K562 (cell line): ENCODE measurements at regions not wholly inside any gene's neighbourhood (a gene's known extent, or its start where the extent isn't known, plus 50 kb on each side); places are given as distances from the start of the nearest gene placed in this dataset.

ENCODE experiments used
- ATAC-seq: fragments of 200-7000 bp; cut with Tn5 transposase; 3 replicates; pipeline ENCODE4 v1.9.1; 2020; ENCODE audit warnings: moderate library complexity
- BruUV-seq: library from RNA; stranded (reverse); fragments of 400-500 nt; replicated peaks from 2 replicates; lab custom pipeline; 2021; lab: Mats Ljungman, UMichigan
- CTCF ChIA-PET: fragments of 300-600 bp; formaldehyde crosslinking; extraction: SDS; loops from one replicate; lab custom pipeline; 2021; ENCODE audit warnings: low intra/inter-chr PET ratio; lab: Yijun Ruan, JAX
- POLR2A ChIA-PET: fragments of 300-600, 350-650 bp; sonication (Branson Sonifier 250); formaldehyde crosslinking; extraction: SDS; loops from one replicate; lab custom pipeline; 2021; ENCODE audit warnings: antibody characterized with exemption, inconsistent platforms; lab: Yijun Ruan, JAX
- DNase-seq, 4 experiments: peaks; one replicate each; pipeline versions ENCODE4 v3.0.0 to v3.0.0-alpha.2; 2011 to 2018; ENCODE audit warnings: low spot score in 3 of 4, mixed read lengths in 3 of 4; ENCODE audit errors: extremely low read depth in 1 of 4
- FAIRE-seq: peaks from 2 replicates; lab custom pipeline; 2011; peaks lifted over from hg19 to GRCh38; lab: Jason Lieb, UNC
- H2AFZ ChIP-seq: 2 replicates; pipeline ENCODE4 v1.6.0; 2011; ENCODE audit warnings: low read depth, low read length, control low read depth, inconsistent platforms
- H3K27ac ChIP-seq: fragments of 200-600 bp; 3 replicates; pipeline ENCODE4 v1.8.0; 2011; ENCODE audit warnings: low read depth, mild to moderate bottlenecking, control low read depth, inconsistent platforms, low read length, moderate library complexity, mixed read lengths; ENCODE audit errors: extremely low read depth
- H3K27me3 ChIP-seq, 2 experiments: fragments of 300-600 bp in 1 of 2; 2 replicates in 1 of 2; 3 replicates in 1 of 2; pipeline versions ENCODE4 v1.6.0 to v1.8.0; 2011; ENCODE audit warnings: inconsistent platforms in 2 of 2, low read length in 2 of 2, mild to moderate bottlenecking in 1 of 2, mixed read lengths in 1 of 2, moderate library complexity in 1 of 2; ENCODE audit not compliant: control insufficient read depth in 2 of 2, insufficient read depth in 2 of 2
- H3K36me3 ChIP-seq: fragments of 300-600 bp; 3 replicates; pipeline ENCODE4 v1.8.0; 2011; ENCODE audit warnings: mild to moderate bottlenecking, low read length, inconsistent platforms; ENCODE audit not compliant: control insufficient read depth, insufficient read depth
- H3K4me1 ChIP-seq, 2 experiments: fragments of 200-600 bp in 1 of 2; replicated peaks in 1 of 2; 2 replicates in 1 of 2; 3 replicates in 1 of 2; pipeline versions ENCODE4 v1.5.1 to v1.8.0; 2011; ENCODE audit warnings: inconsistent platforms in 2 of 2, low read length in 2 of 2, mild to moderate bottlenecking in 1 of 2, mixed read lengths in 1 of 2, moderate library complexity in 1 of 2; ENCODE audit not compliant: control insufficient read depth in 2 of 2, insufficient read depth in 2 of 2
- H3K4me2 ChIP-seq: 2 replicates; pipeline ENCODE4 v1.6.1; 2011; ENCODE audit warnings: low read length, control low read depth, inconsistent platforms, mixed read lengths; ENCODE audit not compliant: insufficient read depth
- H3K4me3 ChIP-seq: fragments of 200-600 bp; sonication (generic), shearing (Covaris generic); 2 replicates; pipeline ENCODE4 v1.5.1; 2016; ENCODE audit warnings: control low read depth, inconsistent platforms
- H3K79me2 ChIP-seq: fragments of 200-600 bp; 3 replicates; pipeline ENCODE4 v1.8.0; 2011; ENCODE audit warnings: low read length, inconsistent platforms; ENCODE audit not compliant: control insufficient read depth, insufficient read depth
- H3K9ac ChIP-seq, 2 experiments: 2 replicates each; pipeline versions ENCODE4 v1.6.0 to v1.6.1; 2011; ENCODE audit warnings: low read depth in 2 of 2, low read length in 2 of 2, control low read depth in 1 of 2, inconsistent platforms in 1 of 2, mild to moderate bottlenecking in 1 of 2, mixed read lengths in 1 of 2; ENCODE audit not compliant: insufficient read depth in 1 of 2
- H3K9me1 ChIP-seq: one replicate; pipeline ENCODE4 v1.6.0; 2011; ENCODE audit warnings: inconsistent platforms, mild to moderate bottlenecking, low read length, moderate library complexity; ENCODE audit not compliant: control insufficient read depth, insufficient read depth
- H3K9me3 ChIP-seq: replicated peaks from 2 replicates; pipeline ENCODE4 v1.5.1; 2011; ENCODE audit warnings: low read depth, low read length, inconsistent platforms; ENCODE audit not compliant: control insufficient read depth, insufficient read depth
- H4K20me1 ChIP-seq: replicated peaks from 2 replicates; pipeline ENCODE4 v1.6.1; 2011; ENCODE audit warnings: low read length, inconsistent platforms, mixed read lengths; ENCODE audit not compliant: control insufficient read depth, insufficient read depth
- ARHGAP35 ChIP-seq: fragments of 450-650 bp; IDR thresholded peaks from 2 replicates; pipeline ENCODE4 v1.6.1; 2018; ENCODE audit not compliant: partially characterized antibody
- CBFA2T2 ChIP-seq: fragments of 450-650 bp; conservative IDR thresholded peaks from 2 replicates; pipeline ENCODE4 v1.6.1; 2017; ENCODE audit warnings: mild to moderate bottlenecking
- HBP1 ChIP-seq: fragments of 450-650 bp; formaldehyde crosslinking; IDR thresholded peaks from 2 replicates; pipeline ENCODE4 v1.4.0; 2022; ENCODE audit warnings: missing genetic modification characterization
- OTX1 ChIP-seq: fragments of 450-650 bp; formaldehyde crosslinking; IDR thresholded peaks from 2 replicates; pipeline ENCODE4 v1.4.0; 2022; ENCODE audit warnings: mild to moderate bottlenecking
- ZBTB34 ChIP-seq: fragments of 250-450 bp; sonication (Bioruptor Pico); IDR thresholded peaks from 2 replicates; pipeline ENCODE4 v1.8.0; 2021; ENCODE audit warnings: mild to moderate bottlenecking, moderate library complexity
- ZC3H8 ChIP-seq: fragments of 450-650 bp; IDR thresholded peaks from 2 replicates; pipeline ENCODE4 v1.6.1; 2017
- WGBS: fragments of 100-300 bp; shearing (Covaris generic); methylation state at CpG from one replicate; pipeline ENCODE4 v1.1.6; 2016; ENCODE audit warnings: low coverage, mixed read lengths; ENCODE audit not compliant: insufficient coverage; ENCODE audit errors: missing lambda C conversion rate; 5-methylcytosine and 5-hydroxymethylcytosine counted together
- in situ Hi-C: fragments of 300-500 bp; cut with MboI; formaldehyde crosslinking; loops from 4 replicates; pipeline ENCODE4 v1.15.0; 2018; ENCODE audit warnings: inconsistent platforms, mixed read lengths
- intact Hi-C: fragments of 100-400 bp; cut with micrococcal nuclease; formaldehyde crosslinking; loops from 2 replicates; pipeline ENCODE4 v1.14.2; 2022

- no peak overlapping the region for H2AFZ ChIP-seq
- no peak overlapping the region for H3K4me3 ChIP-seq
- intact Hi-C loops (no loop called here), in situ Hi-C loops (no loop called here)
- H3K36me3 ChIP-seq = no peaks in the 10 kb centered on the region
- WGBS = 3% methylated on average over 5 of the region's 5 CpGs
- no peak for TF ChIP-seq ZC3H8
- H3K9ac ChIP-seq = no peak overlapping the region
- H4K20me1 ChIP-seq = no peaks in the 10 kb centered on the region
- H3K79me2 ChIP-seq = no peaks in the 10 kb centered on the region
- no peaks in the 10 kb centered on the region for H3K9me3 ChIP-seq
- no peak overlapping the region for H3K4me2 ChIP-seq
- H3K27me3 ChIP-seq = no peaks in the 10 kb centered on the region
- no peak for DNase-seq
- no peak for FAIRE-seq
- no peak overlapping the region for H3K27ac ChIP-seq
- no peaks in the 10 kb centered on the region for H3K9me1 ChIP-seq
- ATAC-seq = no peak
- ChIA-PET CTCF (no interaction called here), POLR2A (interaction anchor here (0.6 kb wide), 1 partner anchor 26 kb away, joined by 4 read pairs; no protein-coding TSS in a partner anchor)
- no TSS peak for BruUV-seq
- no peaks in the 10 kb centered on the region for H3K4me1 ChIP-seq
These were observed 267.7 kb upstream of the RASA1 start for GRCh38 chr5:86999951-87000350.

- Histone ChIP-seq H3K4me3 (no peak overlapping the region), H4K20me1 (no peaks in the 10 kb centered on the region), H3K4me2 (no peak overlapping the region), H3K4me1 (no peaks in the 10 kb centered on the region), H3K36me3 (no peaks in the 10 kb centered on the region), H3K79me2 (no peaks in the 10 kb centered on the region), H2AFZ (no peak overlapping the region), H3K9me1 (no peaks in the 10 kb centered on the region), H3K27me3 (no peaks in the 10 kb centered on the region), H3K27ac (no peak overlapping the region), H3K9ac (no peak overlapping the region), H3K9me3 (no peaks in the 10 kb centered on the region)
- no peak for DNase-seq
- no TSS peak for BruUV-seq
- in situ Hi-C loops (no loop called here), intact Hi-C loops (no loop called here)
- ChIA-PET POLR2A (no interaction called here), CTCF (no interaction called here)
- no peak for ATAC-seq
- no peak for TF ChIP-seq ZBTB34 (CRISPR knock-in tag)
- TF ChIP-seq OTX1 (CRISPR knock-in tag) = no peak
- TF ChIP-seq CBFA2T2 = no peak
- TF ChIP-seq ARHGAP35 = no peak
- no peak for TF ChIP-seq HBP1
- no peak for FAIRE-seq
- WGBS = 0% methylated on average over 3 of the region's 3 CpGs
These were observed 265.2 kb upstream of the RASA1 start for GRCh38 chr5:87002485-87002884.
